NCI-H345 (cell line): ENCODE measurements at regions not wholly inside any gene's neighbourhood (a gene's known extent, or its start where the extent isn't known, plus 50 kb on each side); places are given as distances from the start of the nearest gene placed in this dataset.
"Not testable (repeated sequence)": the region's sequence is repeated elsewhere in the genome, so short reads cannot be mapped to it uniquely, and the experiment has no call there.

Source experiments
- DNase-seq: peaks from one replicate; lab custom pipeline; 2025; lab: John Stamatoyannopoulos, UW

DNA sequence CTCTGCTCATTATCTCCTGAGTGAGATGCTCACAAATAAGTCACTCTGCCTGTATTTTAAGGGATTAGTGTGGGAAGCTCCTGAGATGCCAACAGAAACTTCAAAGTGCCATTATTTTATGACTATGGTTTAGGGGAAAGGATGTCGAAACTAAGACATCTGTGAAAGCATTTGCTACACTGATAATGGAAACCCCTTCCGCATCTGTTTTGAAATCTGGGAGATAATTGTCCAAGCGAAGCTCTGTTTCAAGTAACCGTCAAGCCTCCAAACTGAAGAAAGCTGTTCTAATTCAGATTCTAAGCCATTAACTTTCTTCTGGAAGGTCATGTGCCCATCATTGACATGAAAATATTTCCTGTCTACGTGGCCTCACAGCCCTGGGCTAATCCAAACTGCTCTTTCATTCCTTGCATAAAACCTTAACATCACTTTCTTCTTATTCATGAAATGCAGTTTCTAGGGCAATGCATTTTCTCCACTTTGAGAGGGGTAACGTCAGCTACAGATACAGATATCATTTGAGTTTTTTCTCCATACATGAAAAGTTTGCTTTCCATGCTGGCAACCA is 932.0 kb downstream of the C6orf118 start:
- DNase-seq = no peak

- no peak for DNase-seq
Measured at GRCh38 chr6:164370773-164371172, 938.6 kb downstream of the C6orf118 start.

DNA sequence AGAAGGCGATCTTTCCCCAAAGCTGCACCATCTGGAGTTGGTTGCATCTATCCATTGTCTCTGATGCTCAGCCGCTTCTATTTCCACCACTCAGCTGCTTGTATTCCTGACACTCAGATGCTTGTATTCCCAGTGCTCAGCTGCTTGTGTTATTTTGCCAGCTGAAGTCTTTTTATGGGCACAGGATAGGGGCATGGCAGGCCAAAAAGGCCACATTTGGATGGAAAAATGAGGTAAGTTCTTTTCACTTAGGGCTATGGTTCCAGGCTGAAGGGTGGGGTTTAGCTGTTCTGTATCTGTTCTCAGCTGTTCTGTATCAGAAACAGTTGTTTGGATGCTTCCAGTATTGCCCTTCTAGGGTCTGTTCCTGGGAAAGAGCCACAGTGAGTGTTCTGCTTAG is 944.9 kb downstream of the QKI start:
- no peak for DNase-seq

DNA sequence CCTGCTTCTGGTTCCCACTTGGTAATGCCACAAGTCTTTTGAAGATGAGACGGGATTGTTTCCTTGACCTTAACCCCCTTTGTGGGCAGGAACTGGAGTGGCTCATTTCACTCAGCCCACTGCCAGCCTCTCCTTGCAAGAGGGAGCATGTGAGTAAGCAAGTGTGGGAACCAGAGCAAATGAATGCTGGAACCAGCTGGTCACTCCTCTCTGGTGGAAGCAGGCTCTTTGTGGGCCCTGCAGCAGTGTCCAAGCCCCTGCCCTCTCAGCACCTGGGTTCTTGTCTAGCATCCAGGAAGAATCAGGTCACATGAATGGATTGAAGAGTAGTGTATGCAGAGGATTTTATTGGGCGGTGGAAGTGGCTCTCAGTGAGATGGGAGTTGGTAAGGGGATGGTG is 944.5 kb downstream of the QKI start:
- no peak for DNase-seq

GRCh38 chr6:164356814-164357213 is 942.3 kb downstream of the QKI start:
- no peak for DNase-seq

GRCh38 chr6:164347455-164347854 is 932.9 kb downstream of the QKI start:
- DNase-seq = no peak

- DNase-seq = no peak
Measured at GRCh38 chr6:164346631-164347030, 932.1 kb downstream of the QKI start.

DNA sequence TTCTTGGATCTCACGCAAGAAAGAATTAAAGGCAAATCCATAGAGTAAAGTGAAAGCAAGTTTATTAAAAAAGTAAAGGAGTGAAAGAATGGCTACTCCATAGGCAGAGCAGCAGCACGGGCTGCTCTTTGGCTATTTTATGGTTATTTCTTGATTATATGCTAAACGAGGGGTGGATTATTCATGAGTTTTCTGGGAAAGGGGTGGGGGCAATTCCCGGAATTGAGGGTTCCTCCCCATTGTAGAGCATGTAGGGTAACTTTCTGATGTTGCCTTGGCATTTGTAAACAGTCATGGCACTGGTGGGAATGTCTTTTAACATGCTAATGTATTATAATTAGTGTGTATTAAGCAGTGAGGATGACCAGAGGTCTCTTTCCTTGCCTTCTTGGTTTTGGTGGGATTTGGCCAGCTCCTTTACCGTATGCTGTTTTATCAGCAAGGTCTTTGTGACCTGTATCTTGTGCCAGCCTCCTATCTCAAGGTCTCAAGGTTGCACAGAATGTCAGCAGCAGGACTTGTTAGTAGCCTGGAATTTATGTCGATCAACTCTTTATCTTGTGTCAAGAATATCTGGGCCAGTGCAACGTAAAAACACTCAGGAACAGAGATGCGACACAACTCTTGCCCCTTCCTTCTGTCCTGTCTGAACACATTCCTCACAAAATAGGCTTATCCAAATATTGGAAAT is 931.4 kb downstream of the QKI start:
- no peak for DNase-seq

- DNase-seq = no peak
Measured at GRCh38 chr6:164345327-164345726, 930.8 kb downstream of the QKI start.

- no peak for DNase-seq
Measured at GRCh38 chr6:164344801-164345291, 930.3 kb downstream of the QKI start.

- DNase-seq = not testable (repeated sequence)
Measured at GRCh38 chr6:164339442-164339841, 924.9 kb downstream of the QKI start.

GRCh38 chr6:164337925-164338397 is 923.4 kb downstream of the QKI start:
- no peak for DNase-seq

GRCh38 chr6:164337024-164337924 is 922.8 kb downstream of the QKI start:
- no peak for DNase-seq

GRCh38 chr6:164336455-164336854 is 921.9 kb downstream of the QKI start:
- DNase-seq = no peak

DNA sequence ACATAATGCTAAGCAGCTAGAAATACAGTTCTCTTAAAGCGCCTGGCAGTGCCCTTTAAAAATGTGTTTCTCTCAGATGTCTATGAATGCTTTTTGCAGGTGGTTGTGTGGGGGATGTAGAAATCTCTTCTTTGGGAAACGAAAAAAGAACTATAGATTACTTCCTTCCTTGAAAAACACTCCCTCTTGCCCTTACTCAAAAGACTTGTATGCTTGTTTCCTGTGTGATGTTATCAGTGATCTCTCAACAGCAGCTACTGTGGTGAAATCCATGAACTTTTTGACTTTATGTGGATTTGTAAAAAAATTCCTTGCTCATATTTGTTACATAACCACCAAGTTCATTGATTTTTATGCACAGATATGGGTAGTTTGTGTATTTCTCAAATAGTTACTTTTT is 916.5 kb downstream of the QKI start:
- DNase-seq = no peak

DNA sequence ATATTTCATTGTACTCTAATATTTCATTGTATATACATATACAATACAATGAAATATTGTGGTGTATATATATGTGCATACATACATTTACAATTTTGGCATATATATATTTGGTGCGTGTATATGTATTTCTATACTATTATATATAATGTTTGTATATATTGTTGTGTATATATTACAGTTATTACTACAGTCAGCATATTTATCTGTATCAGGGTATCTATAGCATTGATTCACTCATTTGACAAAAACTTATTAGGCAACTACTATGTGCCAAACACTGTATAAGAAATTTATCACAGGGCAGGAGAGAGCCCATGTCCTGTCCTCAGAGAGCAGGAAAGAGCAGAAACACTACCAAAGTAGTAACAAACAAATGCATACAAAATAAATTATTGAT is 910.6 kb downstream of the QKI start:
- DNase-seq = no peak

DNA sequence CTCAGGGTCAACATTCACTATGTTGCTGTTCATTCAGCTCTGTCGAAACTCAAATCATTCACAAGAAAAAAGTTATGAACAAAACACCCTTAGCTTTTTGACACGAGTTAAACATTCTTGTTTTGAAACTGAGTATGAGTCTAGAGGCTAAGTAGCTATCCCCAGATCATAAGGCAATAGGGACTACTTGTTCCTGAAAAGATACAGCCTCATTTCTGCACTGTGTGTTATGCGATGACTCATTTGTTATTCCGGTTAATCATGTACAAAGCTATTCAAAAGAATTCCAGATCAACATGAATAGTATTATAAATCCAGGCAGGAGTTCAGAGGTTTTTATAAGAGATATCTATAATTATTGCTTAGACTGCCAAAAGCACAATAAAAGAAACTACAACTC is 908.0 kb downstream of the QKI start:
- no peak for DNase-seq

DNA sequence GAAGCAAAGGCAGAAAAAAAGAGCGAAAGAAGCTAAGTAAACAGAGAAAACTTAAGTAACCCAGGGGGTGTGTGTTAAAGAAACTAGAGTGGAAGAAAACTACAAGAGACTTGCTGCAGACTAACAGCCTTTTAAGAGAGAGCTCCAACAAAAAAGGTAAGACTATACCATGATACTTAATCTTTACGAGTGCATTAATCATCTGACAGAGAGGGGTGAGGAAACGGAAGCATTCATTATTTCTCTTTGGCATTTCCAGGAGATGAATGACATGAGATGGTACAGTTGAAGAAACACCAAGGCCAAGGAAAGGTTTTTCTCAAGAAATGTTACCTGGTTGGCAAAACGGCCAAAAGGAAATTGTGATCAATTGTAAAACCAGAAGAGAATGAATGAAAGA is 906.8 kb downstream of the QKI start:
- DNase-seq = no peak

DNA sequence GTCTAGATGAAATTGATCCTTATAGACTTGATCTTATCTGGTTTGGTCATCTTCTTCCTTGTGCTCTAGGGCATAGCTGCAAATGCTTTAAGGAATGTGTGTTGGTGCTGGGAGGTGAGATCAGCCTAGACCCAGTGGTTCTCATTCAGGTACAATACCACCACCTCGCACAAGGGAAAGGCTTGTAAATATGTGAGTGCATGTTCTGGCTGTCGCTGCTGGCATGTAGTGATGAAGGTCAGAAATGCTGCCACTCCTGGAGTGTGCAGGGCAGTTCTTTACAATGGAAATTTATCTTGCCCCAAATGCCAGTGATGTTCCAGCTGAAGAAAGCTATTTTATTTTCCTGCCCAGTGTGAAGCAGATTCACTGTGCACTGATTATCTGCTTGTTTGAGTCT is 900.9 kb downstream of the QKI start:
- DNase-seq = no peak

GRCh38 chr6:164308339-164308738 is 893.8 kb downstream of the QKI start:
- DNase-seq = no peak

- DNase-seq = no peak
Measured at GRCh38 chr6:164303102-164303964, 888.8 kb downstream of the QKI start.

- no peak for DNase-seq
Measured at GRCh38 chr6:164296411-164296810, 881.9 kb downstream of the QKI start.
